ENCODE measurements at regions not wholly inside any gene's neighbourhood (a gene's known extent, or its start where the extent isn't known, plus 50 kb on each side); places are given as distances from the start of the nearest gene placed in this dataset.

DNA sequence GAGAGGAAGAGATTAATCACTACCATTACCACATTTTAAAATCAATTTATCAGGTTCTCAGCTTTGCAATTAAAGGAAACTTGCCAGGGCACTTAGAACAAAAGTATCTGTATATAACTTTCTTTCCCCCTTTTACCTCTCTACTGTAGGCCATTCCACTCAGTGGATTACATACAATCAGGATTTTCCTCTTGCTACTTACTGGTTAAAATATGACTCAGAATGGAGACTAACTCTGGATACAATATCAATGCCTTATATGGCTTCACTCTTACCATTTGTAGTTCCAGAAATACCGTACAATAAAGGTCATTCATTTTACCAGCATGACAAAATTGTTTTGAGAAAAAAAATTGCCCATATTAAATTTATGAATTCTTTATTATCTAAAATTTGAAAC lies 706.8 kb downstream of the KCNA4 start:
- Mint-ChIP-seq H3K27ac (ENCODE audit: unreplicated experiment) (no peak overlapping the region), H3K4me1 (ENCODE audit: low read depth, unreplicated experiment) (no peaks in the 10 kb centered on the region), H3K9me3 (ENCODE audit: unreplicated experiment) (no peaks in the 10 kb centered on the region), H3K4me3 (ENCODE audit: unreplicated experiment) (no peak overlapping the region), H3K27me3 (ENCODE audit: unreplicated experiment) (no peaks in the 10 kb centered on the region), H3K36me3 (ENCODE audit: unreplicated experiment) (no peaks in the 10 kb centered on the region)
- no peak for TF ChIP-seq CTCF (IDR thresholded peaks at IDR 0.05; ENCODE audit: partially characterized antibody, unreplicated experiment)
- DNase-seq = no peak

DNA sequence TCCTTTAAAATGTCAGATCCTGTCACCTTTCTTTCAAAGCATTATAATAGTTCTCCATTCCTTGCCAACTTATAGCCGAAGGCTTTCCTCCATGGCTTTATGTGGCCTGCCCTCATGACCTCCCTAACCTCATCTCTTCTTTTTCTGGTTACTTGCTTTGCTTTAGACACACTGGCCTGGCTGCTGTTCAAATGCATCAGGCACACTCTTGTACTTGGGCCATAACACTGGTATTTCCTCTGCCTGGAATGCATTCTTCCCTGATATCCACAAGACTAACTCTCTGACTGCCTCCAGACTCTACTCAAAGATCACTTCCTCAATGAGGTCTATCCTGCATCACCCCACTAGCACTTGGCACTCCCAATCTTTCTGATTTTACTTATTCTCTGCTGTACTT lies 710.3 kb downstream of the KCNA4 start:
- Mint-ChIP-seq H3K4me1 (ENCODE audit: low read depth, unreplicated experiment) (no peaks in the 10 kb centered on the region), H3K27me3 (ENCODE audit: unreplicated experiment) (no peaks in the 10 kb centered on the region), H3K4me3 (ENCODE audit: unreplicated experiment) (no peak overlapping the region), H3K36me3 (ENCODE audit: unreplicated experiment) (no peaks in the 10 kb centered on the region), H3K9me3 (ENCODE audit: unreplicated experiment) (peaks cover 1% of the 10 kb centered on the region), H3K27ac (ENCODE audit: unreplicated experiment) (no peak overlapping the region)
- no peak for TF ChIP-seq CTCF (IDR thresholded peaks at IDR 0.05; ENCODE audit: partially characterized antibody, unreplicated experiment)
- DNase-seq = no peak

- DNase-seq = no peak
- Mint-ChIP-seq H3K36me3 (ENCODE audit: unreplicated experiment) (no peaks in the 10 kb centered on the region), H3K9me3 (ENCODE audit: unreplicated experiment) (peaks cover 1% of the 10 kb centered on the region), H3K27me3 (ENCODE audit: unreplicated experiment) (no peaks in the 10 kb centered on the region), H3K4me3 (ENCODE audit: unreplicated experiment) (no peak overlapping the region), H3K4me1 (ENCODE audit: low read depth, unreplicated experiment) (no peaks in the 10 kb centered on the region), H3K27ac (ENCODE audit: unreplicated experiment) (no peak overlapping the region)
- TF ChIP-seq CTCF (IDR thresholded peaks at IDR 0.05; ENCODE audit: partially characterized antibody, unreplicated experiment) = no peak
Observed at GRCh38 chr11:29305456-29306232, 711.2 kb downstream of the KCNA4 start.

DNA sequence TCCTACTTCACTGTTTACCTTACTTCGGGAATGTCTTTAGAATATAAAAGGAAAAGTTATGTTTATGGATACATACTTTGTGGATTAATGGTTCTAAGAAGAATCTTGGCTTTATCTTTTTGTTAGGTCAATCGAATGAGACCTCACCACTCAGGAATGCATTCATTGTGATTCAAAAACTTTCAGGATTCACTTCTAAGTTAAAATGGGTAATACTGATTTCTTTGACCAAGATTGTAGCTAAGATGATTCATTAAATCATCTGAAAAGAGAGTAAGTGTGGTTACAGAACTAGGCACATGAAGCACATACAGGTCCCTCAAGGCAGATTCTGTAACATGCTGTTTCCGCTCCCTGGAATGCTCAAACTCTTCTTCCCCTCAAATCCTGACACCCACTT lies 716.4 kb downstream of the KCNA4 start:
- TF ChIP-seq CTCF (IDR thresholded peaks at IDR 0.05; ENCODE audit: partially characterized antibody, unreplicated experiment) = no peak
- no peaks in the 10 kb centered on the region for H3K27me3 Mint-ChIP-seq (ENCODE audit: unreplicated experiment)
- no peak overlapping the region for H3K27ac Mint-ChIP-seq (ENCODE audit: unreplicated experiment)
- peaks cover 1% of the 10 kb centered on the region for H3K9me3 Mint-ChIP-seq (ENCODE audit: unreplicated experiment)
- H3K4me1 Mint-ChIP-seq (ENCODE audit: low read depth, unreplicated experiment) = no peaks in the 10 kb centered on the region
- no peak overlapping the region for H3K4me3 Mint-ChIP-seq (ENCODE audit: unreplicated experiment)
- no peak for DNase-seq
- H3K36me3 Mint-ChIP-seq (ENCODE audit: unreplicated experiment) = no peaks in the 10 kb centered on the region

- H3K9me3 Mint-ChIP-seq (ENCODE audit: unreplicated experiment) = no peaks in the 10 kb centered on the region
- H3K4me1 Mint-ChIP-seq (ENCODE audit: low read depth, unreplicated experiment) = no peaks in the 10 kb centered on the region
- H3K27ac Mint-ChIP-seq (ENCODE audit: unreplicated experiment) = no peak overlapping the region
- no peak for DNase-seq
- H3K36me3 Mint-ChIP-seq (ENCODE audit: unreplicated experiment) = no peaks in the 10 kb centered on the region
- H3K4me3 Mint-ChIP-seq (ENCODE audit: unreplicated experiment) = no peak overlapping the region
- no peaks in the 10 kb centered on the region for H3K27me3 Mint-ChIP-seq (ENCODE audit: unreplicated experiment)
- no peak for TF ChIP-seq CTCF (IDR thresholded peaks at IDR 0.05; ENCODE audit: partially characterized antibody, unreplicated experiment)
Observed at GRCh38 chr11:29296680-29297079, 720.1 kb downstream of the KCNA4 start.

Measured in glutamatergic neuron (in vitro differentiated cells).